ENCODE measurements at regions not wholly inside any gene's neighbourhood (a gene's known extent, or its start where the extent isn't known, plus 50 kb on each side); places are given as distances from the start of the nearest gene placed in this dataset.

GRCh38 chr7:145152589-145152988 is 316.7 kb upstream of the TPK1 start:
- Histone ChIP-seq H3K9me3 (no peaks in the 10 kb centered on the region), H3K27ac (no peak overlapping the region), H3K27me3 (no peaks in the 10 kb centered on the region), H3K36me3 (no peaks in the 10 kb centered on the region), H3K4me1 (ENCODE audit: control insufficient read depth in 1 of 2, insufficient read depth in 1 of 2, low read depth in 1 of 2, low read length in 1 of 2) (no peaks in the 10 kb centered on the region), H3K4me3 (ENCODE audit: low read depth in 1 of 2, low read length in 1 of 2) (no peak overlapping the region)
- no peak for TF ChIP-seq CTCF (IDR thresholded peaks at IDR 0.05)

DNA sequence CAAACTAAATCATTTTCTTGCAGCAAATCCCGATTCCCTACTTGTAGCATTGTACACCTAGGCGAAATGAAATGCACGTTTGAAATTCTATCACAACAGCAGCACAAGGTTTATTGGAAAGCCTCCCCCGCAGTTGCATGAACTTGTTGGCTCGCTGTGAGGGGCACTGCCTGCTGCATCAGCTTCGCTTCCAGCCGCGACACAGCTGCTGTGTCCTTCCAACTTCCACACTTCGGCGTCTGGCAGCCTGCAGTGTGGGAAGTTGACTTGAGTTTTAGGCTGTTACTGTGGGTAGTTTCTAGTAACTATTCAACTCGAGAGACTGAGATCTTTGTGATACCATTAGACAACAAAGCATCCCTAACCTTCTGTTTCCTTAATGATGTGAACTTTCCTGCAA is 315.8 kb upstream of the TPK1 start:
- no peaks in the 10 kb centered on the region for H3K9me3 ChIP-seq
- H3K27me3 ChIP-seq, result no peaks in the 10 kb centered on the region
- TF ChIP-seq CTCF (IDR thresholded peaks at IDR 0.05), result no peak
- no peak overlapping the region for H3K4me3 ChIP-seq (ENCODE audit: low read depth in 1 of 2, low read length in 1 of 2)
- no peaks in the 10 kb centered on the region for H3K36me3 ChIP-seq
- no peaks in the 10 kb centered on the region for H3K4me1 ChIP-seq (ENCODE audit: control insufficient read depth in 1 of 2, insufficient read depth in 1 of 2, low read depth in 1 of 2, low read length in 1 of 2)
- no peak overlapping the region for H3K27ac ChIP-seq

DNA sequence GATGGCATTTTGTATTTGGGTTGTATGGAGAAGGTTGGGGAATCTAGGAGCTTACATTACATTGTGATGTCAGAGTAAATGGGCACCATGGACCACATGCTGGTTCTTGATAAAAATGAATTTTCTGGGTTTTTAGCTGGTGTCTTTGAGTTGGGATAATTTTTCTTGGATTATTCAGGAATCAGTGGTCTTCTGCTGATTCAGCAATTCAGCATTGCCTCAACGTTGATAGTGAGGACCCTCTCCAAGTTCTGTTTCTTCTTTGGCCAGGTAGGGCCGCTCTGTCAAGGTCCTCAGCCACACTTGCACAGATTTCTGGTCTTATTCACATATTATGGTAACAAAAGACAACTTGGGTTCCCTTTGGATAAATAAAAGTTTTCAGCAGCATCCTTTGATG is 312.0 kb upstream of the TPK1 start:
- Histone ChIP-seq H3K36me3 (no peaks in the 10 kb centered on the region), H3K9me3 (no peaks in the 10 kb centered on the region), H3K4me3 (ENCODE audit: low read depth in 1 of 2, low read length in 1 of 2) (no peak overlapping the region), H3K27ac (no peak overlapping the region), H3K27me3 (no peaks in the 10 kb centered on the region), H3K4me1 (ENCODE audit: control insufficient read depth in 1 of 2, insufficient read depth in 1 of 2, low read depth in 1 of 2, low read length in 1 of 2) (no peaks in the 10 kb centered on the region)
- TF ChIP-seq CTCF (IDR thresholded peaks at IDR 0.05), result no peak

- Histone ChIP-seq H3K4me3 (ENCODE audit: low read depth in 1 of 2, low read length in 1 of 2) (no peak overlapping the region), H3K9me3 (no peaks in the 10 kb centered on the region), H3K4me1 (ENCODE audit: control insufficient read depth in 1 of 2, insufficient read depth in 1 of 2, low read depth in 1 of 2, low read length in 1 of 2) (no peaks in the 10 kb centered on the region), H3K36me3 (no peaks in the 10 kb centered on the region), H3K27ac (no peak overlapping the region), H3K27me3 (no peaks in the 10 kb centered on the region)
- TF ChIP-seq CTCF (IDR thresholded peaks at IDR 0.05), result no peak
Measured at GRCh38 chr7:145143685-145144084, 307.8 kb upstream of the TPK1 start.

GRCh38 chr7:145134377-145134776 is 298.5 kb upstream of the TPK1 start:
- Histone ChIP-seq H3K4me1 (ENCODE audit: control insufficient read depth in 1 of 2, insufficient read depth in 1 of 2, low read depth in 1 of 2, low read length in 1 of 2) (no peaks in the 10 kb centered on the region), H3K27me3 (no peaks in the 10 kb centered on the region), H3K27ac (no peak overlapping the region), H3K4me3 (ENCODE audit: low read depth in 1 of 2, low read length in 1 of 2) (no peak overlapping the region), H3K36me3 (no peaks in the 10 kb centered on the region), H3K9me3 (no peaks in the 10 kb centered on the region)
- TF ChIP-seq CTCF (IDR thresholded peaks at IDR 0.05), result no peak

- no peaks in the 10 kb centered on the region for H3K9me3 ChIP-seq
- H3K36me3 ChIP-seq, result no peaks in the 10 kb centered on the region
- H3K27me3 ChIP-seq, result no peaks in the 10 kb centered on the region
- no peak for TF ChIP-seq CTCF (IDR thresholded peaks at IDR 0.05)
- H3K4me3 ChIP-seq (ENCODE audit: low read depth in 1 of 2, low read length in 1 of 2), result no peak overlapping the region
- H3K4me1 ChIP-seq (ENCODE audit: control insufficient read depth in 1 of 2, insufficient read depth in 1 of 2, low read depth in 1 of 2, low read length in 1 of 2), result no peaks in the 10 kb centered on the region
- no peak overlapping the region for H3K27ac ChIP-seq
Measured at GRCh38 chr7:145123502-145123901, 287.6 kb upstream of the TPK1 start.

All from neutrophil (primary cell).